Epithelial cell of proximal tubule (primary cell): ENCODE measurements at regions not wholly inside any gene's neighbourhood (a gene's known extent, or its start where the extent isn't known, plus 50 kb on each side); places are given as distances from the start of the nearest gene placed in this dataset.
"Not testable (repeated sequence)": the region's sequence is repeated elsewhere in the genome, so short reads cannot be mapped to it uniquely, and the experiment has no call there.

ENCODE experiments used
- DNase-seq: peaks from one replicate; pipeline ENCODE4 v3.0.0-alpha.2; 2011; ENCODE audit warnings: low read depth
- H3K4me3 ChIP-seq: 2 replicates; pipeline ENCODE4 v1.5.1; 2011; ENCODE audit warnings: low read depth, mild to moderate bottlenecking, low read length
- CTCF ChIP-seq: conservative IDR thresholded peaks from 2 replicates; pipeline ENCODE4 v1.5.1; 2012; ENCODE audit warnings: low read depth, mild to moderate bottlenecking, low read length

- peak; percentile 52 for DNase-seq
- H3K4me3 ChIP-seq, result no peak overlapping the region
- no peak for TF ChIP-seq CTCF
Observed at GRCh38 chr5:53779541-53779981, 219.1 kb downstream of the NDUFS4 start.

- no peak for TF ChIP-seq CTCF
- H3K4me3 ChIP-seq, result no peak overlapping the region
- DNase-seq, result no peak
Observed at GRCh38 chr5:53782620-53783019, 222.2 kb downstream of the NDUFS4 start.

- no peak for TF ChIP-seq CTCF
- no peak overlapping the region for H3K4me3 ChIP-seq
- DNase-seq, result no peak
Observed at GRCh38 chr5:53783624-53784228, 223.3 kb downstream of the NDUFS4 start.

- TF ChIP-seq CTCF, result no peak
- DNase-seq, result no peak
- no peak overlapping the region for H3K4me3 ChIP-seq
Observed at GRCh38 chr5:53784596-53784995, 224.2 kb downstream of the NDUFS4 start.

GRCh38 chr5:53785924-53786323 lies 225.5 kb downstream of the NDUFS4 start:
- H3K4me3 ChIP-seq, result no peak overlapping the region
- no peak for TF ChIP-seq CTCF
- no peak for DNase-seq

GRCh38 chr5:53790026-53790425 lies 229.6 kb downstream of the NDUFS4 start:
- no peak overlapping the region for H3K4me3 ChIP-seq
- no peak for TF ChIP-seq CTCF
- DNase-seq, result no peak

GRCh38 chr5:53792338-53792737 lies 231.9 kb downstream of the NDUFS4 start:
- no peak for TF ChIP-seq CTCF
- no peak for DNase-seq
- no peak overlapping the region for H3K4me3 ChIP-seq

- DNase-seq, H3K4me3 ChIP-seq: not testable (repeated sequence)
Observed at GRCh38 chr5:53799644-53800043, 239.2 kb downstream of the NDUFS4 start.

GRCh38 chr5:53808392-53808791 lies 248.0 kb downstream of the NDUFS4 start:
- not testable (repeated sequence) for H3K4me3 ChIP-seq, DNase-seq
